Activated T-cell treated with anti-CD3 and anti-CD28 coated beads, Interleukin-2, amount 50 U/mL, for 4 hours (primary cell): ENCODE measurements at regions not wholly inside any gene's neighbourhood (a gene's known extent, or its start where the extent isn't known, plus 50 kb on each side); places are given as distances from the start of the nearest gene placed in this dataset.

Experiments
- ATAC-seq, 2 donors: fragments of 200-7000 bp; cut with Tn5 transposase; one replicate each; pipeline ENCODE4 v1.10.0; 2021
- DNase-seq: peaks from one replicate; pipeline ENCODE4 v3.0.0-alpha.2; 2020
- H3K27me3 Mint-ChIP-seq: one replicate; pipeline ENCODE4 v1.8.0; 2021; ENCODE audit warnings: low read depth, mixed read lengths
- H3K36me3 Mint-ChIP-seq: one replicate; pipeline ENCODE4 v1.8.0; 2022; ENCODE audit warnings: mixed read lengths; ENCODE audit not compliant: insufficient read depth
- H3K4me1 Mint-ChIP-seq: one replicate; pipeline ENCODE4 v1.8.0; 2021; ENCODE audit warnings: low read depth, mixed read lengths
- H3K4me3 Mint-ChIP-seq: one replicate; pipeline ENCODE4 v1.8.0; 2021; ENCODE audit warnings: mild to moderate bottlenecking, moderate library complexity, mixed read lengths
- H3K9me3 Mint-ChIP-seq: one replicate; pipeline ENCODE4 v1.8.0; 2021; ENCODE audit warnings: mixed read lengths

DNA sequence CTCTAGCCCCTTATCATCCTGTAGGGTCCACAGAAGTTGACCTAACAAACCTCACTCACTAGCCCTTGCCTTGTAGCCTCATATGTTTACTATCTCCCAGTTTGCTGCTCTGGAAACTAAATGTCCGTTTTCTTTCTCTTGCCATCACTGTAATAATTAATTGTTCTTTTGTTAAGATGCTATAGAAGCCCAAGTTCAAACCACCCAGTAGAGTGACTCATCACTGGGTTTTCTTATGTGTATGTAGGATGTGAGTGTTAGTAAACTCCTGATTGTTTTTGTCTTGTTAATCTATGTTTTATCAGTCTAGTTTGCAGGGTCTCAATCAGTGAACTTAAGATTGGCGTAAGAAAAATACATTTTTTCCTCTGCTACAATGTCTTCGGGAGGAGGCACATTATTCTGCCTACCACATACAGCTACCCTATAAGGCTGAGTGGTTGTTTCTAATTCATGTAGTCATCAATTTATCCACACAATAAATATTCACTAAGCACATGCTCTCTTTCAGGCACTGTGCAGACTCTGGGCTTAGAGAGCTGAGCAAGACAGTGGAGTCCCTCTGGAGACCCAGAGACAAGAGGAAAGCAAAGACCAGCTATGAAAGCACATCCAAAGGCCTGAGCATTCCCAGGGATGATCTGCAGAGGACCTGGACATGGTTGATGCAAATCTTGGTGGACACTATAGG is 474.1 kb upstream of the AKR1E2 start:
- H3K36me3 Mint-ChIP-seq, result no peaks in the 10 kb centered on the region
- no peak for DNase-seq

DNA sequence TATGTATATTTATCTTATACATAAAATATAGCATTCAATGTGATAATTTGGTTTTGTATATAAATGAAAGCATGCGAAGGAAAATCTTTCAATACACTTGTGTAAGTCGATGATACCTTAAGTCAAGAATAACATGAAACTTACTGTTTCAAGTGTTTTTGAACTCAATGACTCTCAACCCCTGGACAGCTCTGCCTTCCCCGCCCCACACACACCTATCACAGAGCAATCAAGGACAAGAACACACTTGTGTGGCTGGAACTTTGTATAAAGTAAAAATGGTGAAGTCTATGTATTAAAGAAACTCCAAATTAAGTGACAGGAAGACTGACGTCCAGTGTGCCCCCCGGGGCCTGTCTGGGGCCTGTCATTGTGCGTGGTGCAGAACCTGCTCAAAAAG is 478.6 kb upstream of the AKR1E2 start:
- Mint-ChIP-seq H3K36me3 (no peaks in the 10 kb centered on the region), H3K27me3 (peaks cover 5% of the 10 kb centered on the region), H3K4me3 (no peak overlapping the region), H3K9me3 (no peaks in the 10 kb centered on the region), H3K4me1 (peaks cover 18% of the 10 kb centered on the region)
- no peak for DNase-seq
- no peak for ATAC-seq

More for the DNA sequence above, 474.1 kb upstream of the AKR1E2 start:
- H3K9me3 Mint-ChIP-seq, result no peaks in the 10 kb centered on the region
- H3K27me3 Mint-ChIP-seq, result peaks cover 8% of the 10 kb centered on the region
- H3K4me1 Mint-ChIP-seq, result peaks cover 9% of the 10 kb centered on the region
- peak; percentile 10 to 41 for ATAC-seq
- no peak overlapping the region for H3K4me3 Mint-ChIP-seq

DNA sequence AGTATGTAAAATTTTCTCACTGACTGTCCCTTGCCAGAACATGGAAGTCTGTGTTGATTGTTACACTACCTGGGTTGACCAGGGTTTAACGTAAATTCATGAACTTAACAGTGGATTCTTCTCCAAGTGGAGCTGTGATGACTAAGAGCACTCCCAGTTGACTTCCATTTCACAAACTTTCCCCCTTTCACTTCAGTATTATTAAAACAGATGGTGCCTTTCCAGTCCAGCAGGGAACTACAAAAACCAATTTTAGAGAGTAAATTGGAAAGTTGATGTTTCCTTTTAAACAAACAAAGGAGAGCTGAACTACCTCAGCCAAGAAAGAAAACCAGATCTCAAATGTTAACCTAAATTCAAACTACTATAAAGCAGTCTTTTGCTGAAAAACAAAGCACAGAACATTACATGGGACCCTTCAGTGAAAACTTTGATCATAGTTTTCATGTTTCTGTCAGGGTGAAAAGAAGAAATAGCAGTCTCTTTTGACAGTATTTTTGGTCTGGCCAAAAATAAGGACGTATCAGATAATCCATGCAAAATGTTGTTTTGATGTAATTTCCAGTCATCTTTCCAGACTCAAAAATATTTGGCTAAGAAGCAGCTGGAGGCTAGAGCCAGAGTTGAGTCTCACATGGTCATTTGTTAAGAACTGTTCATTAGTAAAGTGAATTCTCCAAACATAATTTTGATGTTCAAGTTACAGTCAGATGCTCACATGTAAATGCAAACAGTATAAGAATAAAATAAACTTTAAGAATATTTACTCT is 479.9 kb upstream of the AKR1E2 start:
- H3K36me3 Mint-ChIP-seq, result no peaks in the 10 kb centered on the region
- H3K4me3 Mint-ChIP-seq, result no peak overlapping the region
- H3K9me3 Mint-ChIP-seq, result no peaks in the 10 kb centered on the region
- peaks cover 18% of the 10 kb centered on the region for H3K4me1 Mint-ChIP-seq
- ATAC-seq (no peak), DNase-seq (no peak)
- peaks cover 5% of the 10 kb centered on the region for H3K27me3 Mint-ChIP-seq

DNA sequence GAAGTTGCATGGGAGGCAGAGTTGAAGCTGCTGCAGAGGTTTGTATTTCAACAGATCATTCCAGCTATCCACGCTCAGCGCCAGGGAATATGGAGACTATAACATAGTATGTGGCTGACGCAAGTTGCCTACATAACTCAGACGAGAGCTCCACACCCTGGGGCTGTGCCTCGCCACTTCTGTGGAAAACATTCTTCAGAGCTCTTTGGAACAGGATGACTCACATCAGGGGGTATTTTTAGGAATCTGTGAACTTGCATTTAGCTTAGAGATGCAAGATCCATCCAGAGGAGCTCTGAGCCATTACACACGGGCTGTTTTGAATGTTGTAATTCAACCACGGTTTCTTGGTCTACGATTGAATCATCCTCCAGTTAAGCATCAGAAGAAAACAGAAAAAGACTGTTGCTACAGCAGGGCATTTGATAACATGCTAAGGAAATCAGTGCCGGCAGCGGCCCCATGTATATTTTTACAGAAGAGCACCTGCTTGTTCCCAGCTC is 481.5 kb upstream of the AKR1E2 start:
- no peaks in the 10 kb centered on the region for H3K36me3 Mint-ChIP-seq
- ATAC-seq (peak; percentile 92 to 97), DNase-seq (peak; percentile 9)
- peaks cover 18% of the 10 kb centered on the region for H3K4me1 Mint-ChIP-seq
- H3K27me3 Mint-ChIP-seq, result peaks cover 5% of the 10 kb centered on the region
- no peak overlapping the region for H3K4me3 Mint-ChIP-seq
- H3K9me3 Mint-ChIP-seq, result no peaks in the 10 kb centered on the region

DNA sequence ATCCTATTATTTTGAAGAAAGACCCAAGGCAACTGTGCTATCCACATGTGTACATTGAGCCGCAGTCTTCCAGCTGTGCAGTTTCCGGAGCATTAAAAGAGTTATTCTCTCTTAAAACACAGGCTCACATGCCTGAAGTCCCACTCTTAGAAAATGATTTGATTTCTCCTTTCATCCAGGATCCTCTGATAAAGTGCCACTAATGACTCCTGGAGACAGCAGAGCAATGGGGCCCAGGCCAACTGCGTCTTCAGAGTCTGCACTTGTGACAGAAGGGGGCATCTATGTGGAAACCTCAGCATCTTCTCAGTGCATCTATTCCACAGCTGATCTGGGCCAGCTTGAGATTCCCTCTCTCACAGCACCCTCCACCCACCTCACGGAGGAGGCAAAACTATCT is 482.1 kb upstream of the AKR1E2 start:
- DNase-seq (no peak), ATAC-seq (no peak)
- H3K27me3 Mint-ChIP-seq, result peaks cover 5% of the 10 kb centered on the region
- no peaks in the 10 kb centered on the region for H3K9me3 Mint-ChIP-seq
- H3K4me3 Mint-ChIP-seq, result no peak overlapping the region
- no peaks in the 10 kb centered on the region for H3K36me3 Mint-ChIP-seq
- peaks cover 18% of the 10 kb centered on the region for H3K4me1 Mint-ChIP-seq

DNA sequence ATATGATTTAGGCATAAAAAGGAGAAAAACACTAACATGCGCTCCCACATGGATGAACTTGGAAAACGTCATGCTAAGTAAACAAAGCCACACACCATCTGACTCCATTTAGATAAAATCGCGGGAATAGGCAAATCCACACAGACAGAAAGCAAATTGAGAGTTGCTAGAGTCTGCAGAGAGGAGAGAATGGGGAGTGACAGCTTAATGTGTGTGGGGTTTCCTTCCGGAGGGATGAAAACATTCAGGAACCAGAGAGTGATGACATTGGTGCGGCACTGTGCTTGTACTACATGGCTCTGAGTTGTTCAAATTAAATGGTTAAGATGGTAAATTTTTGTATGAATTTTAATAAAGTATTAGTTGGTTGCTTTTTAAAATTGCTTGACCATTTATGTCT is 482.9 kb upstream of the AKR1E2 start:
- Mint-ChIP-seq H3K4me1 (peaks cover 18% of the 10 kb centered on the region), H3K27me3 (peaks cover 5% of the 10 kb centered on the region), H3K4me3 (no peak overlapping the region), H3K9me3 (no peaks in the 10 kb centered on the region), H3K36me3 (no peaks in the 10 kb centered on the region)
- no peak for DNase-seq
- ATAC-seq, result no peak

DNA sequence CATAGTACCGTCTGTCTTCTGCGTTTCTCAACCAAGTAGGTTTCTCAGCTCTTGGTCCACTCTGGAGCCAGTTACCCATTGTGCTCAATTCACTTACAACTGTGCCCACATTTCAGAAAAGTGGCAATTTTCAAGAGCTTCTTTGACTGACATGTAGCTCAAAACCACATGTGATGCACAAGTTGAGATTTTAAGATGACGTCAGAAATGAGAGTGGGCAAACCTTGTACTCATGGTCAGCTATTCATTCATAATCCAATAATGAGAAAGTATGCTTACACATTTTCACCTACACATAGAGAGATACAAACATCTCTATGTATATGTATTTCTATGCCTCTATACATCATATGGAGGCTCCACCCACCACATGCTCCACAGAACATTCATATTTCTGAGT is 487.2 kb upstream of the AKR1E2 start:
- ATAC-seq (no peak), DNase-seq (no peak)
- Mint-ChIP-seq H3K4me1 (peaks cover 1% of the 10 kb centered on the region), H3K36me3 (no peaks in the 10 kb centered on the region), H3K27me3 (peaks cover 3% of the 10 kb centered on the region), H3K4me3 (no peak overlapping the region), H3K9me3 (no peaks in the 10 kb centered on the region)

DNA sequence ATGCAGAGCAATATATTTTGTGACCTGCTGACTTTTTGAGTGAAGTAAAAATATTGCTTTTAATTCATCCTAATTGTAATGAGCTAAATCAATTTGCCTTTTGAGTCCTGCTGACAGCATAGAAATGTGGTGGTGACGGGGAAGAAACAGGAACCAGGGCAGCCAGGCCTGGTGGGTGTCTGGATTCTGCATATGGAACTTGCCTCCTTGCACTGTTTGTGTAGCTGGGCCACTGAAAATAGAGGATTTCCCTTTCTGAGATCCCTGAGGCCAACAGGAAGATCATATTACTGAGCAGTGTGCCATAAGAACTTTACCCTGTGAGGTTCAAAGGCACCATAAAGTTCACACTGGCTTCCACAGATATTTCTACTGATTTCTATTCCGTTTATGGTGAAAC is 488.4 kb upstream of the AKR1E2 start:
- ATAC-seq (no peak), DNase-seq (no peak)
- Mint-ChIP-seq H3K4me1 (no peaks in the 10 kb centered on the region), H3K36me3 (no peaks in the 10 kb centered on the region), H3K4me3 (no peak overlapping the region), H3K27me3 (no peaks in the 10 kb centered on the region), H3K9me3 (no peaks in the 10 kb centered on the region)

DNA sequence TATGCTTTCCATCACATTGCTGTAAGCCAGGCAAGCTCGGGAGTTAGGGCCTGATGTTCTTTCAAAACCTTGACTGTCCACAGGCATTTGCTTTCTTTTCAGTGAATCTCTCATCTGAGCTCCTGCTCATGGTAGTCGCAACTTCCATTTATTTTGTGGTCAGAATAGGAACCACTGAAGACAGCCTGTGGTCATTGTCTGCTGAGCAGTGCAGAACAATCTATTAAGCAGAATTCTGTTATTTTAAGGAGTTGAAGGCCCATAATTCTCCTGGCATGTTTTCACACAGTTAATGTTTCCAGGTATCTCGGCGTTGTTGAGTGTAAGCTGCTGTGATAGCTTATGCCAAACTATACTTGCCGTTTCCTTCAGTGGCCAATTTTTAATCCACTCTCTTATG is 491.1 kb upstream of the AKR1E2 start:
- Mint-ChIP-seq H3K9me3 (no peaks in the 10 kb centered on the region), H3K4me3 (no peak overlapping the region), H3K27me3 (no peaks in the 10 kb centered on the region), H3K4me1 (no peaks in the 10 kb centered on the region), H3K36me3 (no peaks in the 10 kb centered on the region)
- ATAC-seq (no peak), DNase-seq (no peak)

DNA sequence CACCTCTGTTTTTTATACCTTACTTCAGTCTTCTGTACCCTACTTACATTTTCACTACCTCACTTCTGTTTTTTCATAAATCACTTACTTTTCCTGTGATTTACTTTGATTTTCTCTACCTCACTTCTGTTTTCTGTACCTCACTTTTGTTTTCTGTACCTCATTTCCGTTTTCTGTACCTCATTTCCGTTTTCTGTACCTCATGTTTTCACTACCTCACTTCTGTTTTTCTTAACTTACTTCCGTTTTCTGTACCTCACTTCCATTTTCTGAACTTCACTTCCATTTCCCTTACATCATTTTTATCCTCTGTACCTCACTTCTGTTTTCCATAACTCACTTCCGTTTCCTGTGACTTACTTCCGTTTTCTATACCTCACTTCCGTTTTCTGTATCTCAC is 492.0 kb upstream of the AKR1E2 start:
- Mint-ChIP-seq H3K27me3 (no peaks in the 10 kb centered on the region), H3K9me3 (no peaks in the 10 kb centered on the region), H3K4me3 (no peak overlapping the region), H3K36me3 (no peaks in the 10 kb centered on the region), H3K4me1 (no peaks in the 10 kb centered on the region)
- no peak for DNase-seq
- ATAC-seq, result no peak

DNA sequence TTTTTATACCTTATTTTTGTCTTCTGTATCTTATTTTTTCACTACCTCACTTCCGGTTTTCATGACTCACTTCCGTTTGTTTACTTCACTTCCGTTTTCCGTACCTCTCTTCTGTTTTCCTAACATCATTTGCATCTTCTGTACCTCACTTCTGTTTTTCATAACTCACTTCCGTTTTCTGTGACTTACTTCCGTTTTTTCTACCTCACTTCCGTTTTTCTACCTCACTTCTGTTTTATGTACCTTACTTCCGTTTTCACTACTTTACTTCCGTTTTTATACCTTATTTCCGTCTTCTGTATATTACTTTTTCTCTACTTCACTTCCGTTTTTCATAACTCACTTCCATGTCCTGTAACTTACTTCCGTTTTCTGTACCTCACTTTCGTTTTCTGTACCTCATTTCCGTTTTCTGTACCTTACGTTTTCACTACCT is 492.5 kb upstream of the AKR1E2 start:
- Mint-ChIP-seq H3K27me3 (no peaks in the 10 kb centered on the region), H3K4me1 (no peaks in the 10 kb centered on the region), H3K9me3 (no peaks in the 10 kb centered on the region), H3K36me3 (no peaks in the 10 kb centered on the region), H3K4me3 (no peak overlapping the region)
- DNase-seq (no peak), ATAC-seq (no peak)

DNA sequence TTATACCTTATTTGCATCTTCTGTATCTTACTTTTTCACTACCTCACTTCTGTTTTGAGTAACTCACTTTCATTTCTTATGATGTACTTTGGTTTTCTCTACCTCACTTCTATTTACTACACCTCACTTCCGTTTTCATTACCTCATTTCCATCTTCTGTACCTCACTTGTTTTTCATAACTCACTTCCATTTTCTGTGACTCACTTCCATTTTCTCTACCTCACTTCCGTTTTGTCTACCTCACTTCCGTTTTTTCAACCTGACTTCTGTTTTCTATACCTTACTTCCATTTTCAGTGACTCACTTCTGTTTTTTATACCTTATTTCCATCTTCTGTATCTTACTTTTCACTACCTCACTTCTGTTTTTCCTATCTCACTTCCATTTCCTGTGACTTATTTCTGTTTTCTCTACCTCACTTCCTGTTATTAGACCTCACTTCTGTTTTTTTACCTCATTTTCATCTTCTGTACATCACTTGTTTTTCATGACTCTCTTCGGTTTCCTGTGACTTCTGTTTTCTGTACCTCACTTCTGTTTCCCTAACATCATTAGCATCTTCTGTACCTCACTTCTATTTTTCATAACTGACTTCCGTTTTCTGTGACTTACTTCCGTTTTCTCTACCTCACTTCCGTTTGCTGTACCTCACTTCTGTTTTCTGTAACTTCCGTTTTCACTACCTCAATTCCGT is 493.1 kb upstream of the AKR1E2 start:
- peak; percentile 32 to 43 for ATAC-seq
- no peaks in the 10 kb centered on the region for H3K9me3 Mint-ChIP-seq
- H3K4me3 Mint-ChIP-seq, result no peak overlapping the region
- no peak for DNase-seq
- H3K36me3 Mint-ChIP-seq, result no peaks in the 10 kb centered on the region
- H3K4me1 Mint-ChIP-seq, result no peaks in the 10 kb centered on the region
- no peaks in the 10 kb centered on the region for H3K27me3 Mint-ChIP-seq

DNA sequence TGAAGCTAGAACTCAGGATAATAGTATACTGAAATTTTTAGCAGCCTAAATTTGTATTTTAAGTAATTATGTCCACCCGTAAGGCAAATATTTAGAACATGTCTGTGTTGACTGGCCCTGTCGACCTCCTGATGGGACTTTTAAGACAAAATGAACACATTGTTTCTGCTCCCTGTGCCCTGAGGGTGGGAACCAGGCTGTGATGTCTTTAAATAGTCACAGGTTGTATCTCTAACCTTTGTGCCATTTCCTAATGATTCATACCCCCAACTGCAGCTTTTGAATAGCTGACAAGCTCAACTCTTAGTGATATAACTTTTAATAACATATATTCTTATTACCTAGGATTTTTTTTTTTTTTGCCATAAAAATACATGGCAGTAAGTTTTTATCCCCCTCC is 494.9 kb upstream of the AKR1E2 start:
- no peak for ATAC-seq
- DNase-seq, result no peak
- no peak overlapping the region for H3K4me3 Mint-ChIP-seq
- no peaks in the 10 kb centered on the region for H3K9me3 Mint-ChIP-seq
- H3K4me1 Mint-ChIP-seq, result no peaks in the 10 kb centered on the region
- H3K27me3 Mint-ChIP-seq, result no peaks in the 10 kb centered on the region
- H3K36me3 Mint-ChIP-seq, result no peaks in the 10 kb centered on the region

DNA sequence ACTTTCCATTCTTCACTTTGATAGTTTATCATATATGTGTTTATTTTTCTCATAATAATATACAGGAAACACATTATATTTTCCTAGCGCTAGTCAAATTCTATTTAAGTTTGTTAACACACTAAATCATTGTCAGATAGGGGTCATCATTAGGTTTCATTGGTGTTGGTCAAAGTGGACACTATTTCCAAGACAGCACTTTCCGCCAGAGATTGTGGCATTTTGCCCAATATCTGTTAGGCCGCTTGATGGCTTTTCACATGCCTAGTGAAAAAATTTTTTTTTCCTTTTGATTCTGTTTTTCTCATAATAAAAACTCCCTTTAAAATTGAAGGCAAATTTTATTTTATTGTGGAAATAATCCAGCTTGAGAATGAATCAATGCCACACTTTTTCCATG is 495.4 kb upstream of the AKR1E2 start:
- DNase-seq (no peak), ATAC-seq (no peak)
- H3K36me3 Mint-ChIP-seq, result no peaks in the 10 kb centered on the region
- no peaks in the 10 kb centered on the region for H3K9me3 Mint-ChIP-seq
- no peaks in the 10 kb centered on the region for H3K4me1 Mint-ChIP-seq
- H3K4me3 Mint-ChIP-seq, result no peak overlapping the region
- H3K27me3 Mint-ChIP-seq, result no peaks in the 10 kb centered on the region
